Smooth muscle cell (in vitro differentiated cells): ENCODE measurements at regions not wholly inside any gene's neighbourhood (a gene's known extent, or its start where the extent isn't known, plus 50 kb on each side); places are given as distances from the start of the nearest gene placed in this dataset.

Experiments used
- DNase-seq: peaks from one replicate; lab custom pipeline; 2025; ENCODE audit not compliant: unreplicated experiment; lab: John Stamatoyannopoulos, UW
- H2AFZ ChIP-seq: fragments of 200-600 bp; sonication (generic); 2 replicates; pipeline ENCODE4 v1.6.0; 2016; ENCODE audit warnings: antibody characterized with exemption, low read depth, mild to moderate bottlenecking
- H3F3A ChIP-seq: fragments of 200-600 bp; sonication (generic); 2 replicates; pipeline ENCODE4 v1.6.0; 2017; ENCODE audit warnings: antibody characterized with exemption, low read depth
- H3K27ac ChIP-seq: fragments of 200-600 bp; sonication (generic); 2 replicates; pipeline ENCODE4 v1.5.1; 2016; ENCODE audit warnings: low read depth, mild to moderate bottlenecking
- H3K27me3 ChIP-seq: fragments of 200-600 bp; sonication (generic); 2 replicates; pipeline ENCODE4 v1.6.1; 2016; ENCODE audit warnings: low read depth, mild to moderate bottlenecking
- H3K36me3 ChIP-seq: fragments of 200-600 bp; sonication (generic); 2 replicates; pipeline ENCODE4 v1.5.1; 2016; ENCODE audit warnings: low read depth
- H3K4me1 ChIP-seq: fragments of 200-600 bp; sonication (generic); 2 replicates; pipeline ENCODE4 v1.5.1; 2016; ENCODE audit warnings: low read depth
- H3K4me2 ChIP-seq: fragments of 200-600 bp; sonication (generic); 2 replicates; pipeline ENCODE4 v1.6.0; 2016; ENCODE audit warnings: mild to moderate bottlenecking
- H3K4me3 ChIP-seq: fragments of 200-600 bp; sonication (generic); 2 replicates; pipeline ENCODE4 v1.5.1; 2016; ENCODE audit warnings: mild to moderate bottlenecking
- H3K79me2 ChIP-seq: fragments of 200-600 bp; sonication (generic); 2 replicates; pipeline ENCODE4 v1.6.0; 2016; ENCODE audit warnings: low read depth, mild to moderate bottlenecking
- H3K9ac ChIP-seq: fragments of 200-600 bp; sonication (generic); 2 replicates; pipeline ENCODE4 v1.6.0; 2016; ENCODE audit warnings: low read depth
- H3K9me3 ChIP-seq: fragments of 200-600 bp; sonication (generic); replicated peaks from 2 replicates; pipeline ENCODE4 v1.5.1; 2016; ENCODE audit warnings: low read depth
- H4K20me1 ChIP-seq: fragments of 200-600 bp; sonication (generic); 2 replicates; pipeline ENCODE4 v1.6.0; 2016; ENCODE audit warnings: low read depth
- CTCF ChIP-seq: fragments of 200-600 bp; sonication (generic); IDR thresholded peaks from 2 replicates; pipeline ENCODE4 v1.5.1; 2017; ENCODE audit warnings: borderline replicate concordance, mild to moderate bottlenecking, antibody characterized with exemption; ENCODE audit not compliant: insufficient read depth, poor library complexity, severe bottlenecking
- WGBS: methylation state at CpG from one replicate; pipeline ENCODE4 v1.1.7; 2016; ENCODE audit warnings: low lambda C conversion rate; 5-methylcytosine and 5-hydroxymethylcytosine counted together

GRCh38 chr13:75013818-75014217 is 468.2 kb downstream of the TBC1D4 start:
- no peak for DNase-seq
- H3F3A ChIP-seq: no peaks in the 10 kb centered on the region
- TF ChIP-seq CTCF: no peak
- no peak overlapping the region for H3K4me3 ChIP-seq
- 82% methylated on average over 4 of the region's 4 CpGs for WGBS
- H3K4me1 ChIP-seq: no peaks in the 10 kb centered on the region
- H3K9ac ChIP-seq: no peak overlapping the region
- no peaks in the 10 kb centered on the region for H3K36me3 ChIP-seq
- peaks cover 10% of the 10 kb centered on the region for H3K27me3 ChIP-seq
- no peak overlapping the region for H3K27ac ChIP-seq
- no peaks in the 10 kb centered on the region for H4K20me1 ChIP-seq
- H3K9me3 ChIP-seq: no peaks in the 10 kb centered on the region
- H2AFZ ChIP-seq: no peak overlapping the region
- no peak overlapping the region for H3K4me2 ChIP-seq
- no peaks in the 10 kb centered on the region for H3K79me2 ChIP-seq

- no peak for TF ChIP-seq CTCF
- peaks cover 10% of the 10 kb centered on the region for H3K27me3 ChIP-seq
- no peaks in the 10 kb centered on the region for H3K79me2 ChIP-seq
- H3K4me3 ChIP-seq: no peak overlapping the region
- no peak overlapping the region for H3K27ac ChIP-seq
- H3K36me3 ChIP-seq: no peaks in the 10 kb centered on the region
- H2AFZ ChIP-seq: no peak overlapping the region
- DNase-seq: no peak
- H3K9ac ChIP-seq: no peak overlapping the region
- 87% methylated on average over 4 of the region's 4 CpGs for WGBS
- no peaks in the 10 kb centered on the region for H3K9me3 ChIP-seq
- no peaks in the 10 kb centered on the region for H4K20me1 ChIP-seq
- H3K4me2 ChIP-seq: no peak overlapping the region
- no peaks in the 10 kb centered on the region for H3F3A ChIP-seq
- H3K4me1 ChIP-seq: no peaks in the 10 kb centered on the region
Observed at GRCh38 chr13:75010941-75011340, 471.0 kb downstream of the TBC1D4 start.

- Histone ChIP-seq H2AFZ (no peak overlapping the region), H3K4me2 (no peak overlapping the region), H3K9me3 (no peaks in the 10 kb centered on the region), H3F3A (no peaks in the 10 kb centered on the region), H3K4me3 (no peak overlapping the region), H4K20me1 (no peaks in the 10 kb centered on the region), H3K4me1 (no peaks in the 10 kb centered on the region), H3K27me3 (peaks cover 10% of the 10 kb centered on the region), H3K36me3 (no peaks in the 10 kb centered on the region), H3K79me2 (no peaks in the 10 kb centered on the region), H3K27ac (no peak overlapping the region), H3K9ac (no peak overlapping the region)
- TF ChIP-seq CTCF: no peak
- no peak for DNase-seq
Observed at GRCh38 chr13:75008926-75009325, 473.0 kb downstream of the TBC1D4 start.

- 78% methylated on average over 2 of the region's 2 CpGs for WGBS
- H3K27me3 ChIP-seq: no peaks in the 10 kb centered on the region
- no peak overlapping the region for H3K4me3 ChIP-seq
- TF ChIP-seq CTCF: no peak
- no peaks in the 10 kb centered on the region for H3K4me1 ChIP-seq
- H3K79me2 ChIP-seq: no peaks in the 10 kb centered on the region
- DNase-seq: no peak
- H3K9ac ChIP-seq: no peak overlapping the region
- no peaks in the 10 kb centered on the region for H3K36me3 ChIP-seq
- no peaks in the 10 kb centered on the region for H3K9me3 ChIP-seq
- no peaks in the 10 kb centered on the region for H3F3A ChIP-seq
- H3K4me2 ChIP-seq: no peak overlapping the region
- H2AFZ ChIP-seq: no peak overlapping the region
- H3K27ac ChIP-seq: no peak overlapping the region
- no peaks in the 10 kb centered on the region for H4K20me1 ChIP-seq
Observed at GRCh38 chr13:74990992-74991391, 491.0 kb downstream of the TBC1D4 start.
